ENCODE measurements at regions not wholly inside any gene's neighbourhood (a gene's known extent, or its start where the extent isn't known, plus 50 kb on each side); places are given as distances from the start of the nearest gene placed in this dataset.
"Not testable (repeated sequence)": the region's sequence is repeated elsewhere in the genome, so short reads cannot be mapped to it uniquely, and the experiment has no call there.

- no peak for ATAC-seq (replicated peaks in 6 of 8)
- in situ Hi-C loops (cut with MboI; ENCODE audit: low pct_unique_long_range_greater_than_20kb in 2 of 9, low sequenced_read_pairs in 9 of 9, unreplicated experiment in 9 of 9): no loop called here
- WGBS, 10 experiments: 33 to 87% (median 83%) methylated on average over 1 to 3 of the region's 4 CpGs; no CpG with 5 or more reads in 7 of the 10 experiments
- H3K27ac ChIP-seq: no peak overlapping the region
- H3K4me1 ChIP-seq (replicated peaks in 1 of 2): no peaks in the 10 kb centered on the region
- no peak overlapping the region for H3K4me3 ChIP-seq
Measured at GRCh38 chr20:4327956-4328355, 78.9 kb upstream of the ADRA1D start.

DNA sequence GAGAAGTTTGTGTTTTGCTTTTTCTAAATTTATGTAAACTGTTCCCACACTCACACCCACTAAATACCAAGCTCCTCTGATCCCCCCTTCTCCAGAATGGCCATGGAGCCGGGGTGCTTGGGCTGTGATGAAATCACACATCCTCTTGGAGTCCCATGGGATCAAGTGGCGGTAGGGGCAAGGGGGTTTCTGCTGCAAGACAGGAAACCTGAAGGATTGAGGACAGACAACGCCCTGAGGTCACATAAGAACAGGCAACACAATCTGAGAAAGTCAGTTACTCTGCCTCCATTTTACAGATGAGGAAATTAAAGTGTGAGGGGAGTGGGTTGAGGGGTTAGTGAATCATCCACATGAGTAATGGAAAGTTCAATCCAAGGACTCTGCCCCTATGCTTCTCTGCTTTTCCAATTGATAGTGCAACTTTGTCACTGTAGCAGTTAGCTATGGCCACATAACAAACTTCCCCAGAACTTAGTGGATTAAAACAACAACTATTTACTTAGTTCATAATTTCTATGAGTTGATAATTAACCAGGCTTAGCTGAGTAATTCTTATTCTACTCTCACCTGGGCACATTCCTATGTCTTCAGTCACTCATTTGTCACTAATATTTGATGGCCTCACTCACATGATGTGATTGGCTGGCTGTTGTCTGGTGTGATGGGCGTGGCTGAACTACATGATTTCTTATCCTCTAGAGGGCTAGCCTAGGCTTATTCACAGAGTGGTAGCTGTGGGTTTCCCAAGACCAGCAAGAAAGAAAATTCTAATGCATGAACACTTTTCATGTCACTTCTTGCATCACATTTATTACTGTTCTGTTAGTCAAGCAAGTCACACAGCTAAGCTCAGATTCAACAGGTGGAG lies 77.3 kb upstream of the ADRA1D start:
- Histone ChIP-seq H3K4me3 (no peak overlapping the region), H3K27ac (no peak overlapping the region), H3K4me1 (replicated peaks in 1 of 2) (no peaks in the 10 kb centered on the region)
- in situ Hi-C loops (cut with MboI; ENCODE audit: low pct_unique_long_range_greater_than_20kb in 2 of 9, low sequenced_read_pairs in 9 of 9, unreplicated experiment in 9 of 9): no loop called here
- WGBS, 10 experiments: 0 to 83% (median 76%) methylated on average over 1 to 4 of the region's 4 CpGs; no CpG with 5 or more reads in 4 of the 10 experiments
- no peak for ATAC-seq (replicated peaks in 6 of 8)

DNA sequence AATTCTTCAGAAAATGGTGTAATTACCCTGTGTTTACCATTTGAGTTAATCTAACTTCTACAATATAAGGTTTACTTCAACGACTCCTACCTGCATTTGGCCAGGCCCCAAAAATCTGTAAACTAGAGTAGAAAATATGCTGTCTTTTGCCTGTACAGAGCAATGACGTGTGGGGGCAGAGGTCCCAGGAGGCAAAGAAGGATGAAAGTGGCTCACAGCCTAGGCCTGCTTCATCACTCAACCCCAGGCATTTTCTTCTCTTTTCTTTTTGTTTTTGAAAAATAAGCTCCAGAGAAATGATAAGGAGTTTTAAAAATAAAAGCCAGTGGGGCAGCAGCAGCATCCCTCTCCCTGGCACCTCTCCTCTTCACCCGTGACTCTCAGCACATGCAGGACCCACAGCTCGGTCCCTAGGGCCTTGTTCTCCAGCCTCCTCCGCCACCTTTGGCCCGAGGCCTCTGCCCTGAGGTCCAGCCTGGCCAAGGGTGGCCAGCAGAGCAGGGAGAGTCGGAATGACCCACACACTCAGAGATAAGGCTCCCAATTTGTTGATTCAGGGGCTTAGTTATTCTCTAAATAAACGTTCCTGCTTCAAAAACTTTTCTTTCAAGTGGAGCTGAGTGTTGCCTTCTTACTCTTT lies 76.6 kb upstream of the ADRA1D start:
- H3K4me3 ChIP-seq: no peak overlapping the region
- no peak overlapping the region for H3K27ac ChIP-seq
- ATAC-seq (replicated peaks in 6 of 8): no peak
- in situ Hi-C loops (cut with MboI; ENCODE audit: low pct_unique_long_range_greater_than_20kb in 2 of 9, low sequenced_read_pairs in 9 of 9, unreplicated experiment in 9 of 9): no loop called here
- WGBS, 10 experiments: 29 to 70% (median 56%) methylated on average over 1 to 8 of the region's 8 CpGs; no CpG with 5 or more reads in 2 of the 10 experiments
- no peaks in the 10 kb centered on the region for H3K4me1 ChIP-seq (replicated peaks in 1 of 2)

- WGBS, 10 experiments: 52 to 92% (median 80%) methylated on average over 1 to 5 of the region's 5 CpGs; no CpG with 5 or more reads in 3 of the 10 experiments
- Histone ChIP-seq H3K4me3 (no peak overlapping the region), H3K4me1 (replicated peaks in 1 of 2) (no peaks in the 10 kb centered on the region), H3K27ac (no peak overlapping the region)
- in situ Hi-C loops (cut with MboI; ENCODE audit: low pct_unique_long_range_greater_than_20kb in 2 of 9, low sequenced_read_pairs in 9 of 9, unreplicated experiment in 9 of 9): no loop called here
- ATAC-seq (replicated peaks in 6 of 8): no peak
Measured at GRCh38 chr20:4324611-4325243, 75.6 kb upstream of the ADRA1D start.

- 20 to 73% (median 45%) methylated on average over 1 of the region's 1 CpG; no CpG with 5 or more reads in 4 of the 10 experiments for WGBS, 10 experiments
- no peak overlapping the region for H3K4me3 ChIP-seq
- no peaks in the 10 kb centered on the region for H3K4me1 ChIP-seq (replicated peaks in 1 of 2)
- no peak overlapping the region for H3K27ac ChIP-seq
- no peak for ATAC-seq (replicated peaks in 6 of 8)
- in situ Hi-C loops (cut with MboI; ENCODE audit: low pct_unique_long_range_greater_than_20kb in 2 of 9, low sequenced_read_pairs in 9 of 9, unreplicated experiment in 9 of 9): no loop called here
Measured at GRCh38 chr20:4322499-4322898, 73.4 kb upstream of the ADRA1D start.

DNA sequence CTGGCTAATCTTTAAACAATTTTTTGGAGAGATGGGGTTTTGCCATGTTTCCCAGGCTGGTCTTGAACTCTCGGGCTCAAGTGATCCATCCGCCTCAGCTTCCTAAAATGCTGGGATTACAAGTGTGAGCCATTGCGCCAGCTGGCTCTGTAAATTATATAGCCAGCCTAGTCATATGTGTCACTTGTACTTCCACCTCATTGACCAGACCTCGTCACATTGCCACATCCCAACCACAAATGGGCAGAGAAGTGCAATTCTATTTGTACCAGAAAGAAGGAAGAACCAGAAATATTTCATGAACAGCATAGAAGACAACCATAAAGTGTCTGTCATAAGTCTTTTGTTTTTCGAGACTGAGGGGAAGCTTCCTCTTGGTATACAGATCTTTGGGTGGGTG lies 71.2 kb upstream of the ADRA1D start:
- no peak for ATAC-seq (replicated peaks in 6 of 8)
- 0 to 85% (median 66%) methylated on average over 1 to 5 of the region's 5 CpGs; no CpG with 5 or more reads in 4 of the 10 experiments for WGBS, 10 experiments
- H3K4me3 ChIP-seq: no peak overlapping the region
- in situ Hi-C loops (cut with MboI; ENCODE audit: low pct_unique_long_range_greater_than_20kb in 2 of 9, low sequenced_read_pairs in 9 of 9, unreplicated experiment in 9 of 9): no loop called here
- H3K4me1 ChIP-seq (replicated peaks in 1 of 2): no peaks in the 10 kb centered on the region
- no peak overlapping the region for H3K27ac ChIP-seq

- in situ Hi-C loops (cut with MboI; ENCODE audit: low pct_unique_long_range_greater_than_20kb in 2 of 9, low sequenced_read_pairs in 9 of 9, unreplicated experiment in 9 of 9): no loop called here
- Histone ChIP-seq H3K27ac (no peak overlapping the region), H3K4me3 (no peak overlapping the region), H3K4me1 (replicated peaks in 1 of 2) (no peaks in the 10 kb centered on the region)
- ATAC-seq (replicated peaks in 6 of 8): no peak
Measured at GRCh38 chr20:4318891-4319290, 69.8 kb upstream of the ADRA1D start.

DNA sequence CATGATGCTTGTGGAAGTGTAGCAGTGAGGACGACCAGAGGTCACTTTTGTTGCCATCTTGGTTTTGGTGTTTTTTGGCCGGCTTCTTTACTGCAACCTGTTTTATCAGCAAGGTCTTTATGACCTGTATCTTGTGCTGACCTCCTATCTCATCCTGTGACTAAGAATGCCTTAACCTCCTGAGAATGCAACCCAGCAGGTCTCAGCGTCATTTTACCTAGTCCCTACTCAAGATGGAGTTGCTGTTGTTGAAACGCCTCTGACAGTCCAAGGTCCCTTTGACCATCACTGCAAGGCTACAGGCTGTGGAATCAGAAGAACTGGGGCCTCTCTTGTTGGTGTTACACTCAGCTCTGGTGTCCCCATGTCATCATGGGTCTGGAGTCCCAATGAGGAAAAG lies 61.5 kb upstream of the ADRA1D start:
- 51 to 100% (median 83%) methylated on average over 1 to 4 of the region's 4 CpGs; no CpG with 5 or more reads in 2 of the 10 experiments for WGBS, 10 experiments
- ATAC-seq (replicated peaks in 6 of 8): not testable (repeated sequence)

DNA sequence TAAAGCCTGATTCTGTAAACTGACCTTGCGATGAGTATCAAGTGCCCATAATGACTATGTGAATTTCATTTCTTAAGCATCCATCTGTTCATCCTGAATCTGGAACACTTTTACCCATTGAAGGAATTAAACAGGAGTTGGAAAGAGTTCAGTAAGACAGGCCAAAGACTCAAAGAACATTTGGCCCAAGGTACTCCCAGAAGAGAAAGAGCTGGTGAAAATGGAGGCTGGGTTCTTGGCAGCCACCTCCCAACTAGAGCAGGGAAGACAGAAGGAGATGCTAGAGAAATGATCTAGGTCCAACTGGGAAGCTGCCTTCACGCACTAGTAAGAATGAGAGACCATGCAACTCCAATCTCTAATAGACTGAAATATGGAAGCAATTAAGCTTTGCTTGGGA lies 57.1 kb upstream of the ADRA1D start:
- Histone ChIP-seq H3K4me3 (no peak overlapping the region), H3K27ac (no peak overlapping the region), H3K4me1 (replicated peaks in 1 of 2) (no peaks in the 10 kb centered on the region)
- 17 to 100% (median 84%) methylated on average over 1 to 2 of the region's 2 CpGs; no CpG with 5 or more reads in 2 of the 10 experiments for WGBS, 10 experiments
- no peak for ATAC-seq (replicated peaks in 6 of 8)
- in situ Hi-C loops (cut with MboI; ENCODE audit: low pct_unique_long_range_greater_than_20kb in 2 of 9, low sequenced_read_pairs in 9 of 9, unreplicated experiment in 9 of 9): no loop called here

More for the DNA sequence above, 61.5 kb upstream of the ADRA1D start:
- in situ Hi-C loops (cut with MboI; ENCODE audit: low pct_unique_long_range_greater_than_20kb in 2 of 9, low sequenced_read_pairs in 9 of 9, unreplicated experiment in 9 of 9); H3K4me1 ChIP-seq (replicated peaks in 1 of 2); H3K27ac ChIP-seq; H3K4me3 ChIP-seq: not testable (repeated sequence)

- WGBS, 10 experiments: 60 to 78% (median 68%) methylated on average over 1 to 4 of the region's 5 CpGs; no CpG with 5 or more reads in 6 of the 10 experiments
- ATAC-seq (replicated peaks in 6 of 8): no peak
- in situ Hi-C loops (cut with MboI; ENCODE audit: low pct_unique_long_range_greater_than_20kb in 2 of 9, low sequenced_read_pairs in 9 of 9, unreplicated experiment in 9 of 9): no loop called here
Measured at GRCh38 chr20:4305091-4305490, 56.0 kb upstream of the ADRA1D start.

GRCh38 chr20:4304601-4305000 lies 55.5 kb upstream of the ADRA1D start:
- no peak for ATAC-seq (replicated peaks in 6 of 8)
- WGBS, 10 experiments: 51 to 93% (median 76%) methylated on average over 1 to 5 of the region's 5 CpGs; no CpG with 5 or more reads in 4 of the 10 experiments
- no peaks in the 10 kb centered on the region for H3K4me1 ChIP-seq (replicated peaks in 1 of 2)
- no peak overlapping the region for H3K27ac ChIP-seq
- no peak overlapping the region for H3K4me3 ChIP-seq
- in situ Hi-C loops (cut with MboI; ENCODE audit: low pct_unique_long_range_greater_than_20kb in 2 of 9, low sequenced_read_pairs in 9 of 9, unreplicated experiment in 9 of 9): no loop called here

More at GRCh38 chr20:4305091-4305490, 56.0 kb upstream of the ADRA1D start:
- no peak overlapping the region for H3K4me3 ChIP-seq
- H3K4me1 ChIP-seq (replicated peaks in 1 of 2): no peaks in the 10 kb centered on the region
- no peak overlapping the region for H3K27ac ChIP-seq

GRCh38 chr20:4303136-4303535 lies 54.0 kb upstream of the ADRA1D start:
- 60 to 83% (median 71%) methylated on average over 1 to 5 of the region's 7 CpGs; no CpG with 5 or more reads in 4 of the 10 experiments for WGBS, 10 experiments

DNA sequence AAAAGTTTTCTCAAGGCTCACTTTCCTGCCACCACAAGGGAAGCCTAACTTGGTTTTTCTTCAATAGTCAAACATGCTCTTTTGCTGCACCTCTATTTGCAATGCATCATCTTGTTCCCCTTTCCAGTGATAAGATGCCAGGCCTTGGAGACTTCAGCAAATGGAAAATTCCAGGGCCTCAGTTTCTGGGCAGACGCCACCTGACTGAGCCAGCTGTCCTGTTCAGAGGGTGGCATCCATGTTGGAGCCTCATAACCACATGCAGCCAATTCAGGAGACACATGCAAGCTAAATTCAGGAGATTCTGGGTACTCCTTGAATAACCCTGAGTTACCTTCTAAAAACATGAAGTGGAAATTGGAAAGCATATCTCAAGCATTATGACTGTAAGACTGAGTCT lies 51.8 kb upstream of the ADRA1D start:
- in situ Hi-C loops (cut with MboI; ENCODE audit: low pct_unique_long_range_greater_than_20kb in 2 of 9, low sequenced_read_pairs in 9 of 9, unreplicated experiment in 9 of 9): no loop called here
- no peak overlapping the region for H3K27ac ChIP-seq
- ATAC-seq (replicated peaks in 6 of 8): no peak
- WGBS, 10 experiments: 0 to 50% (median 43%) methylated on average over 1 of the region's 1 CpG; no CpG with 5 or more reads in 7 of the 10 experiments
- H3K4me1 ChIP-seq (replicated peaks in 1 of 2): no peaks in the 10 kb centered on the region
- H3K4me3 ChIP-seq: no peak overlapping the region

More at GRCh38 chr20:4303136-4303535, 54.0 kb upstream of the ADRA1D start:
- no peak overlapping the region for H3K27ac ChIP-seq
- H3K4me1 ChIP-seq (replicated peaks in 1 of 2): no peaks in the 10 kb centered on the region
- H3K4me3 ChIP-seq: no peak overlapping the region
- in situ Hi-C loops (cut with MboI; ENCODE audit: low pct_unique_long_range_greater_than_20kb in 2 of 9, low sequenced_read_pairs in 9 of 9, unreplicated experiment in 9 of 9): no loop called here
- ATAC-seq (replicated peaks in 6 of 8): no peak
